Hematopoietic multipotent progenitor cell treated with erythropoietin and hydrocortisone succinate and interleukin-3 and kit ligand, for 4 days (in vitro differentiated cells): ENCODE measurements at regions not wholly inside any gene's neighbourhood (a gene's known extent, or its start where the extent isn't known, plus 50 kb on each side); places are given as distances from the start of the nearest gene placed in this dataset.

ENCODE experiments used
- DNase-seq: peaks from one replicate; pipeline ENCODE4 v3.0.0-alpha.2; 2015

- no peak for DNase-seq
Measured at GRCh38 chr16:51637770-51638094, 486.7 kb upstream of the SALL1 start.

- DNase-seq = no peak
Measured at GRCh38 chr16:51636920-51637769, 486.1 kb upstream of the SALL1 start.

- DNase-seq = no peak
Measured at GRCh38 chr16:51635181-51635580, 484.1 kb upstream of the SALL1 start.

GRCh38 chr16:51630076-51630475 lies 479.0 kb upstream of the SALL1 start:
- DNase-seq = no peak

- no peak for DNase-seq
Measured at GRCh38 chr16:51629576-51629975, 478.5 kb upstream of the SALL1 start.

GRCh38 chr16:51624080-51624775 lies 473.2 kb upstream of the SALL1 start:
- no peak for DNase-seq

GRCh38 chr16:51621610-51622009 lies 470.5 kb upstream of the SALL1 start:
- DNase-seq = no peak

- DNase-seq = no peak
Measured at GRCh38 chr16:51615141-51615540, 464.1 kb upstream of the SALL1 start.

- no peak for DNase-seq
Measured at GRCh38 chr16:51607201-51607651, 456.2 kb upstream of the SALL1 start.

- no peak for DNase-seq
Measured at GRCh38 chr16:51596247-51596646, 445.2 kb upstream of the SALL1 start.

- DNase-seq = no peak
Measured at GRCh38 chr16:51592535-51593300, 441.6 kb upstream of the SALL1 start.

- DNase-seq = no peak
Measured at GRCh38 chr16:51592001-51592501, 441.0 kb upstream of the SALL1 start.

GRCh38 chr16:51591480-51591879 lies 440.4 kb upstream of the SALL1 start:
- no peak for DNase-seq

- no peak for DNase-seq
Measured at GRCh38 chr16:51579652-51580360, 428.7 kb upstream of the SALL1 start.

- DNase-seq = no peak
Measured at GRCh38 chr16:51577621-51578303, 426.7 kb upstream of the SALL1 start.

- no peak for DNase-seq
Measured at GRCh38 chr16:51576498-51577195, 425.6 kb upstream of the SALL1 start.

GRCh38 chr16:51573191-51573590 lies 422.1 kb upstream of the SALL1 start:
- DNase-seq = no peak

- no peak for DNase-seq
Measured at GRCh38 chr16:51569203-51569931, 418.3 kb upstream of the SALL1 start.

- DNase-seq = no peak
Measured at GRCh38 chr16:51567911-51568310, 416.8 kb upstream of the SALL1 start.

- DNase-seq = no peak
Measured at GRCh38 chr16:51565184-51565583, 414.1 kb upstream of the SALL1 start.

GRCh38 chr16:51562891-51563290 lies 411.8 kb upstream of the SALL1 start:
- DNase-seq = peak; percentile 5
